ENCODE measurements at regions not wholly inside any gene's neighbourhood (a gene's known extent, or its start where the extent isn't known, plus 50 kb on each side); places are given as distances from the start of the nearest gene placed in this dataset.

- Histone ChIP-seq H3K27me3 (no peaks in the 10 kb centered on the region), H3K4me1 (no peaks in the 10 kb centered on the region), H3K9me3 (no peaks in the 10 kb centered on the region), H3K27ac (no peak overlapping the region), H3K36me3 (ENCODE audit: low read depth, missing control alignments) (no peaks in the 10 kb centered on the region), H3K4me3 (no peak overlapping the region)
- DNase-seq, result no peak
- intact Hi-C loops (cut with DNase I; ENCODE audit: low total_unique reads), result no loop called here
- TF ChIP-seq POLR2A (IDR thresholded peaks at IDR 0.05) (no peak), CTCF (IDR thresholded peaks at IDR 0.05) (no peak)
Measured at GRCh38 chr2:154911729-154912128, 213.2 kb downstream of the KCNJ3 start.

GRCh38 chr2:154910701-154911100 lies 212.2 kb downstream of the KCNJ3 start:
- no peak overlapping the region for H3K4me3 ChIP-seq
- 87 to 92% methylated on average over 1 of the region's 1 CpG for WGBS, 2 donors
- H3K36me3 ChIP-seq (ENCODE audit: low read depth, missing control alignments), result no peaks in the 10 kb centered on the region
- no peak for TF ChIP-seq POLR2A (IDR thresholded peaks at IDR 0.05)
- no peak for TF ChIP-seq CTCF (IDR thresholded peaks at IDR 0.05)
- no peaks in the 10 kb centered on the region for H3K9me3 ChIP-seq
- H3K27ac ChIP-seq, result no peak overlapping the region
- no peaks in the 10 kb centered on the region for H3K4me1 ChIP-seq
- DNase-seq, result no peak
- intact Hi-C loops (cut with DNase I; ENCODE audit: low total_unique reads), result no loop called here
- no peaks in the 10 kb centered on the region for H3K27me3 ChIP-seq

GRCh38 chr2:154908327-154908726 lies 209.8 kb downstream of the KCNJ3 start:
- Histone ChIP-seq H3K27me3 (no peaks in the 10 kb centered on the region), H3K9me3 (no peaks in the 10 kb centered on the region), H3K36me3 (ENCODE audit: low read depth, missing control alignments) (no peaks in the 10 kb centered on the region), H3K4me3 (no peak overlapping the region), H3K27ac (no peak overlapping the region), H3K4me1 (no peaks in the 10 kb centered on the region)
- intact Hi-C loops (cut with DNase I; ENCODE audit: low total_unique reads), result no loop called here
- TF ChIP-seq CTCF (IDR thresholded peaks at IDR 0.05) (no peak), POLR2A (IDR thresholded peaks at IDR 0.05) (no peak)
- DNase-seq, result no peak
- 83 to 85% methylated on average over 1 to 4 of the region's 4 CpGs for WGBS, 2 donors

Small RNA genes in the stretch of these regions (small RNA-seq; reads per million reads assigned to genes)
- 0 reads per million in 2 donors for gene MTCO1P45
- 0 reads per million in 2 donors for gene RNU6-1001P
- 0 reads per million in 2 donors for gene RNU6-546P

Measured in testis (tissue), 2 donors.